WTC11 (cell line): ENCODE measurements at regions not wholly inside any gene's neighbourhood (a gene's known extent, or its start where the extent isn't known, plus 50 kb on each side); places are given as distances from the start of the nearest gene placed in this dataset.

ENCODE experiments used
- ATAC-seq: fragments of 200-7000 bp; cut with Tn5 transposase; 2 replicates; pipeline ENCODE4 v1.10.0; 2021; ENCODE audit warnings: mild to moderate bottlenecking, moderate library complexity
- CTCF ChIA-PET: fragments of 300-600 bp; sonication (Branson Sonifier 250); formaldehyde crosslinking; loops from one replicate; lab custom pipeline; 2021; ENCODE audit warnings: antibody characterized with exemption; lab: Charles Lee
- POLR2A ChIA-PET: fragments of 350-600 bp; sonication (Branson Sonifier 250); formaldehyde crosslinking; loops from one replicate; lab custom pipeline; 2021; ENCODE audit warnings: antibody characterized with exemption; lab: Charles Lee
- DNase-seq: peaks from one replicate; pipeline ENCODE4 v3.0.0; 2021; ENCODE audit warnings: low spot score
- H3K27ac Mint-ChIP-seq: 2 replicates; pipeline ENCODE4 v1.8.0; 2021; ENCODE audit warnings: mixed read lengths
- H3K27me3 Mint-ChIP-seq: 2 replicates; pipeline ENCODE4 v1.8.0; 2021; ENCODE audit warnings: low read depth, mild to moderate bottlenecking, moderate library complexity, mixed read lengths
- H3K36me3 Mint-ChIP-seq: 2 replicates; pipeline ENCODE4 v1.8.0; 2021; ENCODE audit warnings: mixed read lengths
- H3K4me1 Mint-ChIP-seq: 2 replicates; pipeline ENCODE4 v1.8.0; 2022; ENCODE audit warnings: mixed read lengths
- H3K4me3 Mint-ChIP-seq: 2 replicates; pipeline ENCODE4 v1.8.0; 2021; ENCODE audit warnings: mild to moderate bottlenecking, moderate library complexity, mixed read lengths
- H3K9me3 Mint-ChIP-seq: 2 replicates; pipeline ENCODE4 v1.8.0; 2021; ENCODE audit warnings: mixed read lengths
- CREB1 ChIP-seq: sonication (generic); formaldehyde crosslinking; IDR thresholded peaks from 2 replicates; pipeline ENCODE4 v1.8.0; 2023; ENCODE audit warnings: mild to moderate bottlenecking, missing genetic modification reagents
- FOXK1 ChIP-seq: sonication (generic); formaldehyde crosslinking; IDR thresholded peaks from 2 replicates; pipeline ENCODE4 v1.8.0; 2022; ENCODE audit warnings: mild to moderate bottlenecking, moderate library complexity, missing genetic modification reagents
- FOXP1 ChIP-seq: sonication (generic); formaldehyde crosslinking; IDR thresholded peaks from 2 replicates; pipeline ENCODE4 v1.8.0; 2022; ENCODE audit warnings: missing genetic modification reagents, mild to moderate bottlenecking, moderate library complexity, borderline replicate concordance
- GABPB1 ChIP-seq: sonication (generic); formaldehyde crosslinking; IDR thresholded peaks from 2 replicates; pipeline ENCODE4 v1.8.1; 2023; ENCODE audit warnings: mild to moderate bottlenecking, missing genetic modification reagents
- GTF2I ChIP-seq: fragments of 250-450 bp; sonication (Bioruptor Pico); conservative IDR thresholded peaks from 2 replicates; pipeline ENCODE4 v1.4.0; 2021; ENCODE audit warnings: mild to moderate bottlenecking
- JUN ChIP-seq: sonication (generic); formaldehyde crosslinking; IDR thresholded peaks from 2 replicates; pipeline ENCODE4 v1.8.0; 2023; ENCODE audit warnings: mild to moderate bottlenecking, missing genetic modification reagents
- MXD4 ChIP-seq: fragments of 250-450 bp; sonication (Bioruptor Pico); IDR thresholded peaks from 2 replicates; pipeline ENCODE4 v1.8.0; 2021; ENCODE audit warnings: mild to moderate bottlenecking, moderate library complexity, borderline replicate concordance
- MYBL2 ChIP-seq: sonication (generic); formaldehyde crosslinking; IDR thresholded peaks from 2 replicates; pipeline ENCODE4 v1.8.1; 2023; ENCODE audit warnings: mild to moderate bottlenecking, moderate library complexity, missing genetic modification reagents
- NFE2L1 ChIP-seq: sonication (generic); formaldehyde crosslinking; IDR thresholded peaks from 2 replicates; pipeline ENCODE4 v1.8.1; 2023; ENCODE audit warnings: missing genetic modification reagents
- NFYB ChIP-seq: sonication (generic); formaldehyde crosslinking; conservative IDR thresholded peaks from 2 replicates; pipeline ENCODE4 v1.8.0; 2022; ENCODE audit warnings: low read depth, missing genetic modification reagents
- NR1H2 ChIP-seq: sonication (generic); formaldehyde crosslinking; IDR thresholded peaks from 2 replicates; pipeline ENCODE4 v1.9.0; 2021; ENCODE audit warnings: mild to moderate bottlenecking, moderate library complexity, missing genetic modification reagents
- PRRX2 ChIP-seq: fragments of 250-450 bp; sonication (Bioruptor Pico); IDR thresholded peaks from 2 replicates; pipeline ENCODE4 v1.8.0; 2021; ENCODE audit warnings: mild to moderate bottlenecking
- RELA ChIP-seq: sonication (generic); formaldehyde crosslinking; IDR thresholded peaks from 2 replicates; pipeline ENCODE4 v1.8.1; 2022; ENCODE audit warnings: missing genetic modification reagents, mild to moderate bottlenecking, borderline replicate concordance
- RORB ChIP-seq: fragments of 250-450 bp; sonication (Bioruptor Pico); IDR thresholded peaks from 2 replicates; pipeline ENCODE4 v1.9.0; 2021; ENCODE audit warnings: mild to moderate bottlenecking
- ZBTB21 ChIP-seq: sonication (generic); formaldehyde crosslinking; IDR thresholded peaks from 2 replicates; pipeline ENCODE4 v1.8.1; 2023; ENCODE audit warnings: mild to moderate bottlenecking, missing genetic modification reagents, borderline replicate concordance
- TF ChIP-seq, protein P1 (sequence below): sonication (generic); formaldehyde crosslinking; conservative IDR thresholded peaks from 2 replicates; pipeline ENCODE4 v1.8.1; 2022; ENCODE audit warnings: mild to moderate bottlenecking, missing genetic modification reagents
- TF ChIP-seq, protein P2 (sequence below): sonication (generic); formaldehyde crosslinking; IDR thresholded peaks from 2 replicates; pipeline ENCODE4 v1.8.1; 2023; ENCODE audit warnings: mild to moderate bottlenecking, missing genetic modification reagents
- TF ChIP-seq, protein P3 (sequence below): sonication (generic); formaldehyde crosslinking; IDR thresholded peaks from 2 replicates; pipeline ENCODE4 v1.8.0; 2022; ENCODE audit warnings: mild to moderate bottlenecking, missing genetic modification reagents
- TF ChIP-seq, protein P4 (sequence below): sonication (generic); formaldehyde crosslinking; IDR thresholded peaks from 2 replicates; pipeline ENCODE4 v1.8.1; 2023; ENCODE audit warnings: mild to moderate bottlenecking, missing genetic modification reagents, moderate library complexity
- TF ChIP-seq, protein P5 (sequence below): sonication (generic); formaldehyde crosslinking; IDR thresholded peaks from 2 replicates; pipeline ENCODE4 v1.8.1; 2023; ENCODE audit warnings: mild to moderate bottlenecking, missing genetic modification reagents, borderline replicate concordance
- TF ChIP-seq, protein P6 (sequence below): sonication (generic); formaldehyde crosslinking; IDR thresholded peaks from 2 replicates; pipeline ENCODE4 v1.8.0; 2023; ENCODE audit warnings: missing genetic modification reagents, mild to moderate bottlenecking, borderline replicate concordance

DNA sequence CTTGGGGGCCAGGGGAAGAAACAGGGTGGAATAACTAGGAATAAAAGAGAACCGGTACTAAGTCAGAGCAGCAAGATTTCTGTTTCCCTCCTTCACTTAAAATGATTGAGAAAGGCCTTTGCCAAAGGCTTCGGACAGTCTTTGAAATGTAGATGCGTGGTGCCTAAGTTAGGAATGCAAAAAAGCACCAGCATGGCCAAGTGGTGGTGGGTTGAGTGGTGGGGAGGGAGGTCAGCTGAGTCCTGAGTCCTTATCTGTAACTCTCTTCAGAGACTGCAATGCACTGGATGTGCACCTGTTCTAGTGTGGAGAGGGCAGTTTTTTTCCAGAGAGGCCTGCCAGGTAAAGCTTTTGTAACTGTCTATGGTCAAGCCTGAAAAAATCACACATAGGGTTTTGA, 919.9 kb downstream of the FSCB start:
- peaks cover 15% of the 10 kb centered on the region for H3K9me3 Mint-ChIP-seq
- no peak for TF ChIP-seq CREB1 (CRISPR knock-in tag)
- H3K4me1 Mint-ChIP-seq: peaks cover 17% of the 10 kb centered on the region
- no peaks in the 10 kb centered on the region for H3K27me3 Mint-ChIP-seq
- CTCF ChIA-PET: no interaction called here
- ATAC-seq (peak; percentile 67; the same call in 1 of the 2 replicates), DNase-seq (peak; percentile 14)
- POLR2A ChIA-PET: no interaction called here
- H3K4me3 Mint-ChIP-seq: no peak overlapping the region
- H3K36me3 Mint-ChIP-seq: peaks cover 13% of the 10 kb centered on the region
- H3K27ac Mint-ChIP-seq: no peak overlapping the region

DNA sequence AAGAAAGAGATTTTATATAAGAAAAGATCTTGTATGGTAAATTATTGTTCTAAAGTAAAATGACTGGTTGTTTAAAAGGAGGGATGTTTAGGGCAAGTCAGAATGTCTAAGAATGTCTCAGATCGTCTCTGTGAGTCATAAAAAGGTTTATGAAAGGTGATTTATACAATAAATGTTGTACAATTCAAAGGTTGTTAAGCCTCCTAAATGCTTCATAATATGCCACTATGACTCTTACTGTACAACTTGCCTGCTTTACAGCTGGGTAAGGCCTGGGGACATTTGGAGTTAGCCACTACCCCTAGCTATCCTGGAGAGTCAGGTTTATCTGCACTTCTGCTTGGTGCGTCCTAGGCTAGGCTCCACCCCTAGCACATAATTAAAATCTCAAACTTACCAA, 927.4 kb downstream of the FSCB start:
- DNase-seq (no peak), ATAC-seq (no peak)
- H3K27ac Mint-ChIP-seq: no peak overlapping the region
- POLR2A ChIA-PET: no interaction called here
- no peak for TF ChIP-seq FOXK1 (CRISPR knock-in tag)
- no peak for TF ChIP-seq GTF2I (CRISPR knock-in tag)
- TF ChIP-seq FOXP1 (CRISPR knock-in tag): no peak
- TF ChIP-seq RELA (CRISPR knock-in tag): no peak
- TF ChIP-seq RORB (CRISPR knock-in tag): no peak
- no peak for TF ChIP-seq NFYB (CRISPR knock-in tag)
- TF ChIP-seq, protein P1, sequence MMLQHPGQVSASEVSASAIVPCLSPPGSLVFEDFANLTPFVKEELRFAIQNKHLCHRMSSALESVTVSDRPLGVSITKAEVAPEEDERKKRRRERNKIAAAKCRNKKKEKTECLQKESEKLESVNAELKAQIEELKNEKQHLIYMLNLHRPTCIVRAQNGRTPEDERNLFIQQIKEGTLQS (CRISPR knock-in tag): no peak
- no peak for TF ChIP-seq GABPB1
- no peak for TF ChIP-seq NR1H2 (CRISPR knock-in tag)
- TF ChIP-seq JUN (CRISPR knock-in tag): no peak
- TF ChIP-seq, protein P2, sequence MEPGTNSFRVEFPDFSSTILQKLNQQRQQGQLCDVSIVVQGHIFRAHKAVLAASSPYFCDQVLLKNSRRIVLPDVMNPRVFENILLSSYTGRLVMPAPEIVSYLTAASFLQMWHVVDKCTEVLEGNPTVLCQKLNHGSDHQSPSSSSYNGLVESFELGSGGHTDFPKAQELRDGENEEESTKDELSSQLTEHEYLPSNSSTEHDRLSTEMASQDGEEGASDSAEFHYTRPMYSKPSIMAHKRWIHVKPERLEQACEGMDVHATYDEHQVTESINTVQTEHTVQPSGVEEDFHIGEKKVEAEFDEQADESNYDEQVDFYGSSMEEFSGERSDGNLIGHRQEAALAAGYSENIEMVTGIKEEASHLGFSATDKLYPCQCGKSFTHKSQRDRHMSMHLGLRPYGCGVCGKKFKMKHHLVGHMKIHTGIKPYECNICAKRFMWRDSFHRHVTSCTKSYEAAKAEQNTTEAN (CRISPR knock-in tag): no peak
- no peak for TF ChIP-seq NFE2L1 (CRISPR knock-in tag)
- no peak for TF ChIP-seq PRRX2
- no peak for TF ChIP-seq MYBL2 (CRISPR knock-in tag)
- TF ChIP-seq, protein P3, sequence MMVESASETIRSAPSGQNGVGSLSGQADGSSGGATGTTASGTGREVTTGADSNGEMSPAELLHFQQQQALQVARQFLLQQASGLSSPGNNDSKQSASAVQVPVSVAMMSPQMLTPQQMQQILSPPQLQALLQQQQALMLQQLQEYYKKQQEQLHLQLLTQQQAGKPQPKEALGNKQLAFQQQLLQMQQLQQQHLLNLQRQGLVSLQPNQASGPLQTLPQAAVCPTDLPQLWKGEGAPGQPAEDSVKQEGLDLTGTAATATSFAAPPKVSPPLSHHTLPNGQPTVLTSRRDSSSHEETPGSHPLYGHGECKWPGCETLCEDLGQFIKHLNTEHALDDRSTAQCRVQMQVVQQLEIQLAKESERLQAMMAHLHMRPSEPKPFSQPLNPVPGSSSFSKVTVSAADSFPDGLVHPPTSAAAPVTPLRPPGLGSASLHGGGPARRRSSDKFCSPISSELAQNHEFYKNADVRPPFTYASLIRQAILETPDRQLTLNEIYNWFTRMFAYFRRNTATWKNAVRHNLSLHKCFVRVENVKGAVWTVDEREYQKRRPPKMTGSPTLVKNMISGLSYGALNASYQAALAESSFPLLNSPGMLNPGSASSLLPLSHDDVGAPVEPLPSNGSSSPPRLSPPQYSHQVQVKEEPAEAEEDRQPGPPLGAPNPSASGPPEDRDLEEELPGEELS (CRISPR knock-in tag): no peak
- no peak for TF ChIP-seq ZBTB21 (CRISPR knock-in tag)
- TF ChIP-seq MXD4 (CRISPR knock-in tag): no peak
- TF ChIP-seq, protein P4, sequence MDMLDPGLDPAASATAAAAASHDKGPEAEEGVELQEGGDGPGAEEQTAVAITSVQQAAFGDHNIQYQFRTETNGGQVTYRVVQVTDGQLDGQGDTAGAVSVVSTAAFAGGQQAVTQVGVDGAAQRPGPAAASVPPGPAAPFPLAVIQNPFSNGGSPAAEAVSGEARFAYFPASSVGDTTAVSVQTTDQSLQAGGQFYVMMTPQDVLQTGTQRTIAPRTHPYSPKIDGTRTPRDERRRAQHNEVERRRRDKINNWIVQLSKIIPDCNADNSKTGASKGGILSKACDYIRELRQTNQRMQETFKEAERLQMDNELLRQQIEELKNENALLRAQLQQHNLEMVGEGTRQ (CRISPR knock-in tag): no peak
- TF ChIP-seq, protein P5, sequence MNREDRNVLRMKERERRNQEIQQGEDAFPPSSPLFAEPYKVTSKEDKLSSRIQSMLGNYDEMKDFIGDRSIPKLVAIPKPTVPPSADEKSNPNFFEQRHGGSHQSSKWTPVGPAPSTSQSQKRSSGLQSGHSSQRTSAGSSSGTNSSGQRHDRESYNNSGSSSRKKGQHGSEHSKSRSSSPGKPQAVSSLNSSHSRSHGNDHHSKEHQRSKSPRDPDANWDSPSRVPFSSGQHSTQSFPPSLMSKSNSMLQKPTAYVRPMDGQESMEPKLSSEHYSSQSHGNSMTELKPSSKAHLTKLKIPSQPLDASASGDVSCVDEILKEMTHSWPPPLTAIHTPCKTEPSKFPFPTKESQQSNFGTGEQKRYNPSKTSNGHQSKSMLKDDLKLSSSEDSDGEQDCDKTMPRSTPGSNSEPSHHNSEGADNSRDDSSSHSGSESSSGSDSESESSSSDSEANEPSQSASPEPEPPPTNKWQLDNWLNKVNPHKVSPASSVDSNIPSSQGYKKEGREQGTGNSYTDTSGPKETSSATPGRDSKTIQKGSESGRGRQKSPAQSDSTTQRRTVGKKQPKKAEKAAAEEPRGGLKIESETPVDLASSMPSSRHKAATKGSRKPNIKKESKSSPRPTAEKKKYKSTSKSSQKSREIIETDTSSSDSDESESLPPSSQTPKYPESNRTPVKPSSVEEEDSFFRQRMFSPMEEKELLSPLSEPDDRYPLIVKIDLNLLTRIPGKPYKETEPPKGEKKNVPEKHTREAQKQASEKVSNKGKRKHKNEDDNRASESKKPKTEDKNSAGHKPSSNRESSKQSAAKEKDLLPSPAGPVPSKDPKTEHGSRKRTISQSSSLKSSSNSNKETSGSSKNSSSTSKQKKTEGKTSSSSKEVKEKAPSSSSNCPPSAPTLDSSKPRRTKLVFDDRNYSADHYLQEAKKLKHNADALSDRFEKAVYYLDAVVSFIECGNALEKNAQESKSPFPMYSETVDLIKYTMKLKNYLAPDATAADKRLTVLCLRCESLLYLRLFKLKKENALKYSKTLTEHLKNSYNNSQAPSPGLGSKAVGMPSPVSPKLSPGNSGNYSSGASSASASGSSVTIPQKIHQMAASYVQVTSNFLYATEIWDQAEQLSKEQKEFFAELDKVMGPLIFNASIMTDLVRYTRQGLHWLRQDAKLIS: no peak
- TF ChIP-seq, protein P6, sequence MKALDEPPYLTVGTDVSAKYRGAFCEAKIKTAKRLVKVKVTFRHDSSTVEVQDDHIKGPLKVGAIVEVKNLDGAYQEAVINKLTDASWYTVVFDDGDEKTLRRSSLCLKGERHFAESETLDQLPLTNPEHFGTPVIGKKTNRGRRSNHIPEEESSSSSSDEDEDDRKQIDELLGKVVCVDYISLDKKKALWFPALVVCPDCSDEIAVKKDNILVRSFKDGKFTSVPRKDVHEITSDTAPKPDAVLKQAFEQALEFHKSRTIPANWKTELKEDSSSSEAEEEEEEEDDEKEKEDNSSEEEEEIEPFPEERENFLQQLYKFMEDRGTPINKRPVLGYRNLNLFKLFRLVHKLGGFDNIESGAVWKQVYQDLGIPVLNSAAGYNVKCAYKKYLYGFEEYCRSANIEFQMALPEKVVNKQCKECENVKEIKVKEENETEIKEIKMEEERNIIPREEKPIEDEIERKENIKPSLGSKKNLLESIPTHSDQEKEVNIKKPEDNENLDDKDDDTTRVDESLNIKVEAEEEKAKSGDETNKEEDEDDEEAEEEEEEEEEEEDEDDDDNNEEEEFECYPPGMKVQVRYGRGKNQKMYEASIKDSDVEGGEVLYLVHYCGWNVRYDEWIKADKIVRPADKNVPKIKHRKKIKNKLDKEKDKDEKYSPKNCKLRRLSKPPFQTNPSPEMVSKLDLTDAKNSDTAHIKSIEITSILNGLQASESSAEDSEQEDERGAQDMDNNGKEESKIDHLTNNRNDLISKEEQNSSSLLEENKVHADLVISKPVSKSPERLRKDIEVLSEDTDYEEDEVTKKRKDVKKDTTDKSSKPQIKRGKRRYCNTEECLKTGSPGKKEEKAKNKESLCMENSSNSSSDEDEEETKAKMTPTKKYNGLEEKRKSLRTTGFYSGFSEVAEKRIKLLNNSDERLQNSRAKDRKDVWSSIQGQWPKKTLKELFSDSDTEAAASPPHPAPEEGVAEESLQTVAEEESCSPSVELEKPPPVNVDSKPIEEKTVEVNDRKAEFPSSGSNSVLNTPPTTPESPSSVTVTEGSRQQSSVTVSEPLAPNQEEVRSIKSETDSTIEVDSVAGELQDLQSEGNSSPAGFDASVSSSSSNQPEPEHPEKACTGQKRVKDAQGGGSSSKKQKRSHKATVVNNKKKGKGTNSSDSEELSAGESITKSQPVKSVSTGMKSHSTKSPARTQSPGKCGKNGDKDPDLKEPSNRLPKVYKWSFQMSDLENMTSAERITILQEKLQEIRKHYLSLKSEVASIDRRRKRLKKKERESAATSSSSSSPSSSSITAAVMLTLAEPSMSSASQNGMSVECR: no peak
- TF ChIP-seq, all 79 proteins: peak for 0
- CTCF ChIA-PET: no interaction called here
- Mint-ChIP-seq H3K4me1 (no peaks in the 10 kb centered on the region), H3K27me3 (peaks cover 2% of the 10 kb centered on the region; the same call in 1 of the 2 replicates), H3K36me3 (peaks cover 40% of the 10 kb centered on the region), H3K9me3 (peaks cover 51% of the 10 kb centered on the region), H3K4me3 (no peak overlapping the region)
